Fibroblast of lung (primary cell): ENCODE measurements at regions not wholly inside any gene's neighbourhood (a gene's known extent, or its start where the extent isn't known, plus 50 kb on each side); places are given as distances from the start of the nearest gene placed in this dataset.

Experiments
- DNase-seq, 2 donors: peaks; one replicate each; pipeline versions ENCODE4 v3.0.0 to v3.0.0-alpha.2; 2010; ENCODE audit warnings: low read depth in 2 of 2
- H2AFZ ChIP-seq: 2 replicates; pipeline ENCODE4 v1.5.1; 2012; ENCODE audit warnings: low read length, control low read depth, inconsistent platforms
- H3K27ac ChIP-seq: 2 replicates; pipeline ENCODE4 v1.5.1; 2011; ENCODE audit warnings: low read length, control low read depth; ENCODE audit not compliant: insufficient read depth
- H3K27me3 ChIP-seq: 2 replicates; pipeline ENCODE4 v1.5.1; 2011; ENCODE audit warnings: mild to moderate bottlenecking, low read length; ENCODE audit not compliant: control insufficient read depth, insufficient read depth
- H3K36me3 ChIP-seq: 2 replicates; pipeline ENCODE4 v1.5.1; 2011; ENCODE audit warnings: low read length; ENCODE audit not compliant: control insufficient read depth, insufficient read depth
- H3K4me1 ChIP-seq: 2 replicates; pipeline ENCODE4 v1.5.1; 2011; ENCODE audit warnings: low read length; ENCODE audit not compliant: control insufficient read depth, insufficient read depth; ENCODE audit errors: extremely low read depth
- H3K4me2 ChIP-seq: 2 replicates; pipeline ENCODE4 v1.5.1; 2011; ENCODE audit warnings: low read length, control low read depth; ENCODE audit not compliant: insufficient read depth; ENCODE audit errors: extremely low read depth
- H3K4me3 ChIP-seq, 4 experiments: fragments of 200-600 bp in 1 of 4; sonication (generic) in 1 of 4; replicated peaks in 1 of 4; 2 replicates each; pipeline ENCODE4 v1.5.1; 2011 to 2016; ENCODE audit warnings: low read length in 4 of 4, low read depth in 3 of 4, mild to moderate bottlenecking in 3 of 4, control low read depth in 2 of 4, inconsistent platforms in 1 of 4, mixed read lengths in 1 of 4; ENCODE audit not compliant: insufficient read depth in 1 of 4; ENCODE audit errors: control extremely low read depth in 1 of 4
- H3K79me2 ChIP-seq: 2 replicates; pipeline ENCODE4 v1.5.1; 2012; ENCODE audit warnings: mild to moderate bottlenecking, low read length, inconsistent platforms; ENCODE audit not compliant: control insufficient read depth, insufficient read depth
- H3K9ac ChIP-seq: 2 replicates; pipeline ENCODE4 v1.5.1; 2011; ENCODE audit warnings: mild to moderate bottlenecking, low read length, control low read depth; ENCODE audit not compliant: insufficient read depth
- H3K9me3 ChIP-seq: 2 replicates; pipeline ENCODE4 v1.5.1; 2012; ENCODE audit warnings: low read depth, low read length; ENCODE audit not compliant: control insufficient read depth, insufficient read depth
- H4K20me1 ChIP-seq: 2 replicates; pipeline ENCODE4 v1.5.1; 2011; ENCODE audit warnings: low read length; ENCODE audit not compliant: control insufficient read depth, insufficient read depth; ENCODE audit errors: extremely low read depth
- EZH2 ChIP-seq: IDR thresholded peaks from 2 replicates; pipeline ENCODE4 v1.5.1; 2012; ENCODE audit warnings: low read length, control low read depth, mild to moderate bottlenecking; ENCODE audit errors: missing control alignments
- TF ChIP-seq, protein P1 (sequence below), 2 donors: IDR thresholded peaks in 1 of 2; conservative IDR thresholded peaks in 1 of 2; 1 replicate in 1 of 2; 2 replicates in 1 of 2; pipeline ENCODE4 v1.5.1; 2011 to 2012; ENCODE audit warnings: low read length in 2 of 2, control low read depth in 1 of 2, inconsistent platforms in 1 of 2, low read depth in 1 of 2, mild to moderate bottlenecking in 1 of 2

DNA sequence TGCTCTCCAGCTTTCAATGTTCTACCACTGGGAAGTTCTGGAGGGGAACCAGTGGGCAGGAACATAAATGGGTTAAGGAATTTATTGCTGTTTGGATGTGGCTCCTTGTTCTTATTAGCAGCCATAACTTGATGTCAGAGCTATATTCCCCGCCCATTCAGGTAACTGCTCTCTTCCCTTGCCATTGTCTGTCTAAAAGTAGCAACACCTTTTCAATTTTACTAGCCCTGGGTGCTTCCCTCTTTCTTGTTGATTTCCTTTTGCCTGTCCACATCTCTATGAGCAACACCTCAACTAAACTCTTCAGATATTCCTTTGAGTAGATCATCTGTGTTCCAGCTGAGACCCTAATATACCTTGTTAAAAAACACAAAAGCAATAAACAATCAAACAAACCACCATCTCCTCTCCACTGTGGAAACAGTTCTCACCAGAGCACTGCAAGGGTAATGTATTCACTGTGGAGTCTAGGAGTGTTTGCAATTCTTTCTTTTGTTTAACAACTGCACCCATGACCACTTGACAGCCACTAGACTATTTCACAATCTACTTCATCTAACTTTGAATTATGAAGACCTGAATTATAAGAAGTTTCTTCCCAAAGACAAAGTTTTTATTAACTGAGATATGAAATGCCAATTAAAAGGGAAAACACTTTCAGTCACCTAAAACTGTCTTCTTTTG lies 436.7 kb downstream of the IPMK start:
- H3K36me3 ChIP-seq: no peaks in the 10 kb centered on the region
- no peak overlapping the region for H3K27ac ChIP-seq
- no peaks in the 10 kb centered on the region for H3K9me3 ChIP-seq
- no peak overlapping the region for H3K4me2 ChIP-seq
- H3K4me3 ChIP-seq: no peak overlapping the region
- H3K27me3 ChIP-seq: no peaks in the 10 kb centered on the region
- H2AFZ ChIP-seq: no peak overlapping the region
- no peaks in the 10 kb centered on the region for H3K79me2 ChIP-seq
- no peaks in the 10 kb centered on the region for H3K4me1 ChIP-seq
- no peak overlapping the region for H3K9ac ChIP-seq
- H4K20me1 ChIP-seq: no peaks in the 10 kb centered on the region
- no peak for DNase-seq
- TF ChIP-seq, protein P1, sequence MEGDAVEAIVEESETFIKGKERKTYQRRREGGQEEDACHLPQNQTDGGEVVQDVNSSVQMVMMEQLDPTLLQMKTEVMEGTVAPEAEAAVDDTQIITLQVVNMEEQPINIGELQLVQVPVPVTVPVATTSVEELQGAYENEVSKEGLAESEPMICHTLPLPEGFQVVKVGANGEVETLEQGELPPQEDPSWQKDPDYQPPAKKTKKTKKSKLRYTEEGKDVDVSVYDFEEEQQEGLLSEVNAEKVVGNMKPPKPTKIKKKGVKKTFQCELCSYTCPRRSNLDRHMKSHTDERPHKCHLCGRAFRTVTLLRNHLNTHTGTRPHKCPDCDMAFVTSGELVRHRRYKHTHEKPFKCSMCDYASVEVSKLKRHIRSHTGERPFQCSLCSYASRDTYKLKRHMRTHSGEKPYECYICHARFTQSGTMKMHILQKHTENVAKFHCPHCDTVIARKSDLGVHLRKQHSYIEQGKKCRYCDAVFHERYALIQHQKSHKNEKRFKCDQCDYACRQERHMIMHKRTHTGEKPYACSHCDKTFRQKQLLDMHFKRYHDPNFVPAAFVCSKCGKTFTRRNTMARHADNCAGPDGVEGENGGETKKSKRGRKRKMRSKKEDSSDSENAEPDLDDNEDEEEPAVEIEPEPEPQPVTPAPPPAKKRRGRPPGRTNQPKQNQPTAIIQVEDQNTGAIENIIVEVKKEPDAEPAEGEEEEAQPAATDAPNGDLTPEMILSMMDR (conservative IDR thresholded peaks at IDR 0.05 in 1 of 2, IDR thresholded peaks at IDR 0.05 in 1 of 2; ENCODE audit: low read depth in 1 of 2, low read length in 2 of 2): no peak
- no peak for TF ChIP-seq EZH2

DNA sequence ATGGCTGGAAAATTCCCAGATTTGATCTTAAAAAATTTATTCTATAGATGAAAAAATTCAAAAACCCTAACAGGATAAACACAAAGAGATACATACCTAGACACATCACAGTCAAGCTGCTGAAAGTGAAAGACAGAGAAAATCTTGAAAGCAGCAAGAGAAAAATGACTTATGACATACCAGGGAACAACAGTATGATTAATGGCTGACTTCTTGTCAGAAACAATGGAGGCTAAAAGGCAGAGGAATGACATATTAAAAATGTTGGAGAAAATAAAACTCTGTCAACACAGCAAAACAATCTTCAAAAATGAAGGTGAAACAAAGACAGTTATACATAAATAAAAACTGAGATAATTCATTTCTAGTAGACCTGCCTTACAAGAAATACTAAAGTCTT lies 442.7 kb downstream of the IPMK start:
- TF ChIP-seq, protein P1 (conservative IDR thresholded peaks at IDR 0.05 in 1 of 2, IDR thresholded peaks at IDR 0.05 in 1 of 2; ENCODE audit: low read depth in 1 of 2, low read length in 2 of 2): no peak
- Histone ChIP-seq H3K27ac (no peak overlapping the region), H3K9me3 (no peaks in the 10 kb centered on the region)

DNA sequence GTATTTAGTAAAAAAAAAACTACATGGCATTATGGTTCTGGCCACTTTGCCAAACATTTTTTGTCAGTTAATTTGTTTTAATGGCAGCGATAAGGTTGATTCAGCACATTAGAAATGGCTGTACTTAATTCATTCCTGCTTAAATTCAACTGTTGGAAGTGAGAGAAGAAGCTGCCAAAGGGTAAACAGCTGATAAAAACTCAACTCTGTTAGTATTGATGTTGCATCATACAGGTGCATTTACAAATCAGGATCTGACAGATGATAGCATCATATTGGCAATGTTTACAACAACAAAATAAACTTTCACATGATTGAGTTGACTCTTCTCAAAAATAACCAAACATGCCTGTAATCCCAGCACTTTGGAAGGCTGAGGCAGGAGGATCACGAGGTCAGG lies 444.3 kb downstream of the IPMK start:
- no peak for DNase-seq
- no peaks in the 10 kb centered on the region for H3K36me3 ChIP-seq
- no peak overlapping the region for H3K4me3 ChIP-seq
- no peaks in the 10 kb centered on the region for H3K27me3 ChIP-seq
- H3K9ac ChIP-seq: no peak overlapping the region
- H3K4me2 ChIP-seq: no peak overlapping the region
- TF ChIP-seq, protein P1 (conservative IDR thresholded peaks at IDR 0.05 in 1 of 2, IDR thresholded peaks at IDR 0.05 in 1 of 2; ENCODE audit: low read depth in 1 of 2, low read length in 2 of 2): no peak
- TF ChIP-seq EZH2: no peak
- no peaks in the 10 kb centered on the region for H3K4me1 ChIP-seq
- no peak overlapping the region for H2AFZ ChIP-seq
- no peaks in the 10 kb centered on the region for H3K79me2 ChIP-seq
- no peaks in the 10 kb centered on the region for H3K9me3 ChIP-seq
- no peak overlapping the region for H3K27ac ChIP-seq
- no peaks in the 10 kb centered on the region for H4K20me1 ChIP-seq

More for the DNA sequence above, 442.7 kb downstream of the IPMK start:
- H3K79me2 ChIP-seq: no peaks in the 10 kb centered on the region
- no peak for DNase-seq
- H3K9ac ChIP-seq: no peak overlapping the region
- H3K4me2 ChIP-seq: no peak overlapping the region
- no peak overlapping the region for H3K4me3 ChIP-seq
- H4K20me1 ChIP-seq: no peaks in the 10 kb centered on the region
- H3K4me1 ChIP-seq: no peaks in the 10 kb centered on the region
- no peaks in the 10 kb centered on the region for H3K36me3 ChIP-seq
- H3K27me3 ChIP-seq: no peaks in the 10 kb centered on the region
- H2AFZ ChIP-seq: no peak overlapping the region
